ENCODE measurements at regions not wholly inside any gene's neighbourhood (a gene's known extent, or its start where the extent isn't known, plus 50 kb on each side); places are given as distances from the start of the nearest gene placed in this dataset.

- TF ChIP-seq CTCF (IDR thresholded peaks at IDR 0.05; ENCODE audit: borderline replicate concordance, extremely low read depth, low read length, poor library complexity, severe bottlenecking) (no peak), EZH2 (IDR thresholded peaks at IDR 0.05; ENCODE audit: borderline replicate concordance, low read depth, low read length, severe bottlenecking) (no peak)
These were observed 463.9 kb downstream of the ICE1 start for GRCh38 chr5:5886353-5886752.
